ENCODE measurements at regions not wholly inside any gene's neighbourhood (a gene's known extent, or its start where the extent isn't known, plus 50 kb on each side); places are given as distances from the start of the nearest gene placed in this dataset.

- TF ChIP-seq POLR2A (IDR thresholded peaks at IDR 0.05; ENCODE audit: low read depth, low read length) (no peak), FOS (IDR thresholded peaks at IDR 0.05; ENCODE audit: borderline replicate concordance, insufficient read depth, low read length) (no peak), EZH2 (IDR thresholded peaks at IDR 0.05; ENCODE audit: borderline replicate concordance, low read depth, low read length, severe bottlenecking) (no peak), CTCF (IDR thresholded peaks at IDR 0.05; ENCODE audit: extremely low read depth in 1 of 2, insufficient read depth in 1 of 2, low read depth in 1 of 2, low read length in 2 of 2) (no peak), MYC (IDR thresholded peaks at IDR 0.05; ENCODE audit: low read depth, low read length) (no peak), POLR2AphosphoS5 (IDR thresholded peaks at IDR 0.05; ENCODE audit: insufficient read depth, low read depth, low read length) (no peak), MAX (IDR thresholded peaks at IDR 0.05; ENCODE audit: insufficient read depth, insufficient read length) (no peak), JUN (IDR thresholded peaks at IDR 0.05; ENCODE audit: borderline replicate concordance, insufficient read depth, insufficient read length, low read depth) (no peak)
Measured at GRCh38 chr2:129784486-129784885, 195.0 kb upstream of the RAB6C start.
